OCI-LY1 (cell line): ENCODE measurements at regions not wholly inside any gene's neighbourhood (a gene's known extent, or its start where the extent isn't known, plus 50 kb on each side); places are given as distances from the start of the nearest gene placed in this dataset.

Source experiments
- EZH2 ChIP-seq: fragments of 200-600 bp; sonication (generic), shearing (Covaris generic); IDR thresholded peaks from 2 replicates; pipeline ENCODE4 v1.8.0; 2017; ENCODE audit warnings: borderline replicate concordance, mixed run types, mild to moderate bottlenecking, antibody characterized with exemption, low read length, moderate library complexity, mixed read lengths
- TF ChIP-seq, protein P1 (sequence below): fragments of 200-600 bp; sonication (generic), shearing (Covaris generic); IDR thresholded peaks from 2 replicates; pipeline ENCODE4 v1.5.1; 2017; ENCODE audit warnings: mild to moderate bottlenecking, antibody characterized with exemption, low read length, moderate library complexity, mixed read lengths

DNA sequence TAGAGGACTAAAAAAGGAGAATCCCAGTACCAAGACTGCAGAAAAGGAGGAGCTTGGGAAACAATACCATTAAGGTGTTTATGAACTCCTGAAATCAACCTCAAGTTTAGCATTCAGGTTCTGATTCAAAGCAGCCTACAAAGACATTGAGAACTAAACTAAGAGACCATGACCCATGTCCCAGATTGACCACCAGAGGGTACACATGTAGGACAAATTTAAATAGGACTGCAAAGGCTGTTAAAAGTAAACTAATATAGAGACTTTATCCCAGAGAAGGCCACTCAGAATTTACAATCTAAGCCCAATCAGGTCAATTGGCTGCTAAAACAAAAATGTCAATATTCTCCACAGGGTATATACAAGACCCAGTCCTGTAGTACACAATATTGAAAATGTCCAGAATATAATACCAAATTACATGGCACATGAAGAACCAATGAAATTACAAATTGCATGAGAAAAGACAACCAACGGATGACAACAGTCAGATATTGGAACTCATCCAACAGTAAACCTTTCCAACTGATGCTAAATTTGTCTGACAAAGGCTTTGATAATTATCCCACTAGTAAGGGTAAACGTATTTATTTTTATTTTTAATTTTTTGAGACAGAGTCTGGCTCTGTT, 682.4 kb downstream of the UQCRFS1 start:
- TF ChIP-seq, protein P1, sequence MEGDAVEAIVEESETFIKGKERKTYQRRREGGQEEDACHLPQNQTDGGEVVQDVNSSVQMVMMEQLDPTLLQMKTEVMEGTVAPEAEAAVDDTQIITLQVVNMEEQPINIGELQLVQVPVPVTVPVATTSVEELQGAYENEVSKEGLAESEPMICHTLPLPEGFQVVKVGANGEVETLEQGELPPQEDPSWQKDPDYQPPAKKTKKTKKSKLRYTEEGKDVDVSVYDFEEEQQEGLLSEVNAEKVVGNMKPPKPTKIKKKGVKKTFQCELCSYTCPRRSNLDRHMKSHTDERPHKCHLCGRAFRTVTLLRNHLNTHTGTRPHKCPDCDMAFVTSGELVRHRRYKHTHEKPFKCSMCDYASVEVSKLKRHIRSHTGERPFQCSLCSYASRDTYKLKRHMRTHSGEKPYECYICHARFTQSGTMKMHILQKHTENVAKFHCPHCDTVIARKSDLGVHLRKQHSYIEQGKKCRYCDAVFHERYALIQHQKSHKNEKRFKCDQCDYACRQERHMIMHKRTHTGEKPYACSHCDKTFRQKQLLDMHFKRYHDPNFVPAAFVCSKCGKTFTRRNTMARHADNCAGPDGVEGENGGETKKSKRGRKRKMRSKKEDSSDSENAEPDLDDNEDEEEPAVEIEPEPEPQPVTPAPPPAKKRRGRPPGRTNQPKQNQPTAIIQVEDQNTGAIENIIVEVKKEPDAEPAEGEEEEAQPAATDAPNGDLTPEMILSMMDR = peak; percentile 24; the same call in 1 of the 2 replicates
- no peak for TF ChIP-seq EZH2
